IPS-20b (cell line): ENCODE measurements at regions not wholly inside any gene's neighbourhood (a gene's known extent, or its start where the extent isn't known, plus 50 kb on each side); places are given as distances from the start of the nearest gene placed in this dataset.

Experiments used
- H3K27ac ChIP-seq: one replicate; pipeline ENCODE4 v1.5.1; 2013; ENCODE audit warnings: low read length
- H3K27me3 ChIP-seq: 2 replicates; pipeline ENCODE4 v1.6.1; 2013; ENCODE audit warnings: mild to moderate bottlenecking, low read length, inconsistent platforms; ENCODE audit not compliant: insufficient read depth
- H3K36me3 ChIP-seq: 2 replicates; pipeline ENCODE4 v1.6.1; 2013; ENCODE audit warnings: low read depth, mild to moderate bottlenecking, inconsistent platforms, low read length, moderate library complexity; ENCODE audit not compliant: insufficient read depth
- H3K4me1 ChIP-seq: 2 replicates; pipeline ENCODE4 v1.6.1; 2013; ENCODE audit warnings: mild to moderate bottlenecking, control low read depth, inconsistent platforms, low read length, moderate library complexity; ENCODE audit not compliant: insufficient read depth
- H3K4me3 ChIP-seq: 2 replicates; pipeline ENCODE4 v1.5.1; 2013; ENCODE audit warnings: mild to moderate bottlenecking, low read length, inconsistent platforms
- H3K9ac ChIP-seq: 2 replicates; pipeline ENCODE4 v1.6.1; 2013; ENCODE audit warnings: low read depth, mild to moderate bottlenecking, inconsistent platforms, low read length, moderate library complexity
- H3K9me3 ChIP-seq: 2 replicates; pipeline ENCODE4 v1.6.1; 2013; ENCODE audit warnings: mild to moderate bottlenecking, low read depth, low read length, inconsistent platforms; ENCODE audit not compliant: insufficient read depth

- H3K9me3 ChIP-seq = no peaks in the 10 kb centered on the region
- no peaks in the 10 kb centered on the region for H3K27me3 ChIP-seq
- H3K36me3 ChIP-seq = no peaks in the 10 kb centered on the region
- no peaks in the 10 kb centered on the region for H3K4me1 ChIP-seq
- no peak overlapping the region for H3K4me3 ChIP-seq
- no peak overlapping the region for H3K27ac ChIP-seq
- H3K9ac ChIP-seq = no peak overlapping the region
Observed at GRCh38 chr7:114070246-114070645, 151.4 kb upstream of the PPP1R3A start.

GRCh38 chr7:114062810-114063209, 144.0 kb upstream of the PPP1R3A start:
- Histone ChIP-seq H3K36me3 (no peaks in the 10 kb centered on the region), H3K27ac (no peak overlapping the region), H3K9me3 (no peaks in the 10 kb centered on the region), H3K27me3 (no peaks in the 10 kb centered on the region), H3K9ac (no peak overlapping the region), H3K4me3 (no peak overlapping the region), H3K4me1 (no peaks in the 10 kb centered on the region)

- Histone ChIP-seq H3K27ac (no peak overlapping the region), H3K4me3 (no peak overlapping the region), H3K9me3 (no peaks in the 10 kb centered on the region; the same call in 1 of the 2 replicates), H3K36me3 (no peaks in the 10 kb centered on the region), H3K4me1 (no peaks in the 10 kb centered on the region), H3K27me3 (no peaks in the 10 kb centered on the region), H3K9ac (no peak overlapping the region)
Observed at GRCh38 chr7:114051871-114052331, 133.1 kb upstream of the PPP1R3A start.

- Histone ChIP-seq H3K9ac (no peak overlapping the region), H3K9me3 (no peaks in the 10 kb centered on the region; the same call in 1 of the 2 replicates), H3K27me3 (no peaks in the 10 kb centered on the region), H3K27ac (no peak overlapping the region), H3K36me3 (no peaks in the 10 kb centered on the region), H3K4me1 (no peaks in the 10 kb centered on the region), H3K4me3 (no peak overlapping the region)
Observed at GRCh38 chr7:114050571-114050970, 131.8 kb upstream of the PPP1R3A start.

GRCh38 chr7:114048386-114049235, 129.8 kb upstream of the PPP1R3A start:
- Histone ChIP-seq H3K9ac (no peak overlapping the region), H3K36me3 (no peaks in the 10 kb centered on the region), H3K4me3 (no peak overlapping the region), H3K9me3 (no peaks in the 10 kb centered on the region), H3K27me3 (no peaks in the 10 kb centered on the region), H3K4me1 (no peaks in the 10 kb centered on the region), H3K27ac (no peak overlapping the region)

- no peaks in the 10 kb centered on the region for H3K9me3 ChIP-seq
- no peaks in the 10 kb centered on the region for H3K4me1 ChIP-seq
- no peak overlapping the region for H3K9ac ChIP-seq
- no peak overlapping the region for H3K4me3 ChIP-seq
- no peaks in the 10 kb centered on the region for H3K27me3 ChIP-seq
- H3K36me3 ChIP-seq = no peaks in the 10 kb centered on the region
- H3K27ac ChIP-seq = no peak overlapping the region
Observed at GRCh38 chr7:114047889-114048288, 129.1 kb upstream of the PPP1R3A start.

- Histone ChIP-seq H3K27ac (no peak overlapping the region), H3K9ac (no peak overlapping the region), H3K27me3 (no peaks in the 10 kb centered on the region), H3K4me3 (no peak overlapping the region), H3K4me1 (no peaks in the 10 kb centered on the region), H3K9me3 (no peaks in the 10 kb centered on the region), H3K36me3 (no peaks in the 10 kb centered on the region)
Observed at GRCh38 chr7:114033475-114033874, 114.7 kb upstream of the PPP1R3A start.

GRCh38 chr7:114026486-114027089, 107.8 kb upstream of the PPP1R3A start:
- no peak overlapping the region for H3K9ac ChIP-seq
- H3K27ac ChIP-seq = no peak overlapping the region
- H3K9me3 ChIP-seq = no peaks in the 10 kb centered on the region
- H3K36me3 ChIP-seq = no peaks in the 10 kb centered on the region
- H3K4me3 ChIP-seq = no peak overlapping the region
- no peaks in the 10 kb centered on the region for H3K4me1 ChIP-seq
- no peaks in the 10 kb centered on the region for H3K27me3 ChIP-seq

GRCh38 chr7:114021135-114021534, 102.3 kb upstream of the PPP1R3A start:
- H3K36me3 ChIP-seq = no peaks in the 10 kb centered on the region
- H3K4me1 ChIP-seq = no peaks in the 10 kb centered on the region
- H3K9ac ChIP-seq = no peak overlapping the region
- H3K27ac ChIP-seq = no peak overlapping the region
- H3K4me3 ChIP-seq = no peak overlapping the region
- H3K9me3 ChIP-seq = no peaks in the 10 kb centered on the region
- no peaks in the 10 kb centered on the region for H3K27me3 ChIP-seq

- no peaks in the 10 kb centered on the region for H3K36me3 ChIP-seq
- no peak overlapping the region for H3K27ac ChIP-seq
- H3K27me3 ChIP-seq = no peaks in the 10 kb centered on the region
- no peak overlapping the region for H3K9ac ChIP-seq
- H3K9me3 ChIP-seq = no peaks in the 10 kb centered on the region
- no peaks in the 10 kb centered on the region for H3K4me1 ChIP-seq
- no peak overlapping the region for H3K4me3 ChIP-seq
Observed at GRCh38 chr7:114008696-114009095, 89.9 kb upstream of the PPP1R3A start.

- H3K4me3 ChIP-seq = no peak overlapping the region
- H3K27ac ChIP-seq = no peak overlapping the region
- no peaks in the 10 kb centered on the region for H3K36me3 ChIP-seq
- no peaks in the 10 kb centered on the region for H3K4me1 ChIP-seq
- no peak overlapping the region for H3K9ac ChIP-seq
- H3K9me3 ChIP-seq = no peaks in the 10 kb centered on the region
- H3K27me3 ChIP-seq = no peaks in the 10 kb centered on the region
Observed at GRCh38 chr7:114007386-114007785, 88.6 kb upstream of the PPP1R3A start.

GRCh38 chr7:113998934-113999333, 80.1 kb upstream of the PPP1R3A start:
- H3K27me3 ChIP-seq = no peaks in the 10 kb centered on the region
- H3K27ac ChIP-seq = no peak overlapping the region
- H3K9ac ChIP-seq = no peak overlapping the region
- no peak overlapping the region for H3K4me3 ChIP-seq
- no peaks in the 10 kb centered on the region for H3K36me3 ChIP-seq
- H3K9me3 ChIP-seq = peaks cover 7% of the 10 kb centered on the region; the same call in 1 of the 2 replicates
- no peaks in the 10 kb centered on the region for H3K4me1 ChIP-seq
